B cell (primary cell): ENCODE measurements at regions not wholly inside any gene's neighbourhood (a gene's known extent, or its start where the extent isn't known, plus 50 kb on each side); places are given as distances from the start of the nearest gene placed in this dataset.

Experiments used
- ATAC-seq: fragments of 200-7000 bp; cut with Tn5 transposase; one replicate; pipeline ENCODE4 v1.10.0; 2021; ENCODE audit warnings: low read depth, mild to moderate bottlenecking, moderate number of reproducible peaks, moderate library complexity
- CTCF ChIA-PET: fragments of 350-600 bp; sonication (Branson Sonifier 250); formaldehyde crosslinking; loops from one replicate; lab custom pipeline; 2021; ENCODE audit warnings: antibody characterized with exemption, inconsistent platforms; lab: Charles Lee
- POLR2A ChIA-PET: fragments of 350-600 bp; sonication (Branson Sonifier 250); formaldehyde crosslinking; loops from one replicate; lab custom pipeline; 2021; ENCODE audit warnings: antibody characterized with exemption; lab: Charles Lee
- DNase-seq: peaks from one replicate; pipeline ENCODE4 v3.0.0; 2013
- H2AFZ ChIP-seq: 2 replicates; pipeline ENCODE4 v1.6.1; 2012; ENCODE audit warnings: mild to moderate bottlenecking, low read depth, low read length; ENCODE audit not compliant: insufficient read depth, poor library complexity, severe bottlenecking
- H3K27ac ChIP-seq, 2 donors: 1 replicate in 1 of 2; 2 replicates in 1 of 2; pipeline ENCODE4 v1.5.1; 2012 to 2013; ENCODE audit warnings: low read length in 2 of 2, mild to moderate bottlenecking in 2 of 2, moderate library complexity in 1 of 2
- H3K27me3 ChIP-seq, 4 experiments: fragments of 200-600 bp in 1 of 4; sonication (generic) in 1 of 4; replicated peaks in 1 of 4; 1 replicate in 2 of 4; 2 replicates in 2 of 4; pipeline versions ENCODE4 v1.6.1 to v1.7.0; 2013 to 2016; ENCODE audit warnings: low read length in 3 of 4, mild to moderate bottlenecking in 2 of 4, mixed read lengths in 1 of 4, moderate library complexity in 1 of 4; ENCODE audit not compliant: insufficient read depth in 4 of 4, control insufficient read depth in 3 of 4; ENCODE audit errors: control extremely low read depth in 1 of 4
- H3K36me3 ChIP-seq, 2 experiments: replicated peaks in 1 of 2; 1 replicate in 1 of 2; 2 replicates in 1 of 2; pipeline versions ENCODE4 v1.6.1 to v1.7.1; 2013; ENCODE audit warnings: low read length in 1 of 2; ENCODE audit not compliant: insufficient read depth in 2 of 2, control insufficient read depth in 1 of 2; ENCODE audit errors: control extremely low read depth in 1 of 2, extremely low read depth in 1 of 2
- H3K4me1 ChIP-seq, 2 donors: fragments of 200-600 bp in 1 of 2; sonication (generic) in 1 of 2; 1 replicate in 1 of 2; 2 replicates in 1 of 2; pipeline versions ENCODE4 v1.5.1 to v1.6.1; 2013 to 2017; ENCODE audit warnings: low read length in 2 of 2; ENCODE audit not compliant: control insufficient read depth in 2 of 2, insufficient read depth in 2 of 2
- H3K4me2 ChIP-seq: replicated peaks from 2 replicates; pipeline ENCODE3; 2012; ENCODE audit warnings: mild to moderate bottlenecking, low read depth, low read length; ENCODE audit not compliant: poor library complexity, severe bottlenecking
- H3K4me3 ChIP-seq, 5 experiments: fragments of 200-600 bp in 1 of 5; sonication (generic) in 1 of 5; 1 replicate in 3 of 5; 2 replicates in 2 of 5; pipeline versions ENCODE4 v1.5.1 to v1.7.0; 2011 to 2016; ENCODE audit warnings: low read length in 4 of 5, mild to moderate bottlenecking in 4 of 5, low read depth in 2 of 5, control low read depth in 1 of 5, moderate library complexity in 1 of 5; ENCODE audit not compliant: insufficient read depth in 1 of 5; ENCODE audit errors: control extremely low read depth in 1 of 5, extremely low read depth in 1 of 5
- H3K79me2 ChIP-seq: fragments of 200-600 bp; sonication (generic); one replicate; pipeline ENCODE4 v1.6.0; 2016; ENCODE audit warnings: low read length; ENCODE audit not compliant: control insufficient read depth, insufficient read depth
- H3K9ac ChIP-seq: fragments of 200-600 bp; sonication (generic); 2 replicates; pipeline ENCODE4 v1.6.1; 2017; ENCODE audit warnings: mild to moderate bottlenecking, low read length, moderate library complexity
- H3K9me3 ChIP-seq, 3 donors: one replicate each; pipeline versions ENCODE4 v1.6.1 to v1.7.1; 2013; ENCODE audit warnings: low read length in 2 of 3; ENCODE audit not compliant: control insufficient read depth in 2 of 3, insufficient read depth in 1 of 3; ENCODE audit errors: control extremely low read depth in 1 of 3
- H4K20me1 ChIP-seq: 2 replicates; pipeline ENCODE4 v1.6.0; 2012; ENCODE audit warnings: mild to moderate bottlenecking, low read length; ENCODE audit not compliant: insufficient read depth, control insufficient read depth, poor library complexity, severe bottlenecking
- H3K27ac Mint-ChIP-seq: one replicate; pipeline ENCODE4 v1.8.0; 2021; ENCODE audit warnings: mixed read lengths
- H3K27me3 Mint-ChIP-seq: one replicate; pipeline ENCODE4 v1.8.0; 2021; ENCODE audit warnings: mixed read lengths
- H3K4me1 Mint-ChIP-seq: one replicate; pipeline ENCODE4 v1.8.0; 2021; ENCODE audit warnings: mixed read lengths
- H3K4me3 Mint-ChIP-seq: one replicate; pipeline ENCODE4 v1.8.0; 2021; ENCODE audit warnings: mixed read lengths
- H3K9me3 Mint-ChIP-seq: one replicate; pipeline ENCODE4 v1.8.0; 2022; ENCODE audit warnings: mixed read lengths; ENCODE audit not compliant: insufficient read depth
- EZH2 ChIP-seq: IDR thresholded peaks from 2 replicates; pipeline ENCODE4 v1.6.1; 2012; ENCODE audit warnings: borderline replicate concordance, low read depth, mild to moderate bottlenecking, moderate library complexity, low read length; ENCODE audit not compliant: insufficient read depth, poor library complexity, severe bottlenecking
- WGBS: methylation state at CpG from one replicate; pipeline ENCODE4 v1.1.5; 2013; ENCODE audit warnings: missing lambda C conversion rate; ENCODE audit not compliant: insufficient coverage; 5-methylcytosine and 5-hydroxymethylcytosine counted together
- intact Hi-C: fragments of 100-400 bp; cut with micrococcal nuclease; formaldehyde crosslinking; loops from one replicate; pipeline ENCODE4 v1.10.0; 2022
- TF ChIP-seq, protein P1 (sequence below): fragments of 200-600 bp; IDR thresholded peaks from one replicate; pipeline ENCODE4 v1.8.0; 2022; ENCODE audit warnings: antibody characterized with exemption, mild to moderate bottlenecking

GRCh38 chr1:188476606-188477005 is 1647.9 kb downstream of the PLA2G4A start:
- Histone ChIP-seq H3K4me3 (no peak overlapping the region), H3K4me1 (no peaks in the 10 kb centered on the region), H2AFZ (no peak overlapping the region), H3K4me2 (no peak overlapping the region), H3K27me3 (no peaks in the 10 kb centered on the region), H3K9me3 (peaks cover 0 to 4% (median 0%) of the 10 kb centered on the region in 3 donors), H3K79me2 (no peaks in the 10 kb centered on the region), H3K27ac (no peak overlapping the region), H3K9ac (no peak overlapping the region), H4K20me1 (no peaks in the 10 kb centered on the region), H3K36me3 (no peaks in the 10 kb centered on the region)
- 100% methylated on average over 1 of the region's 1 CpG for WGBS
- TF ChIP-seq, protein P1, sequence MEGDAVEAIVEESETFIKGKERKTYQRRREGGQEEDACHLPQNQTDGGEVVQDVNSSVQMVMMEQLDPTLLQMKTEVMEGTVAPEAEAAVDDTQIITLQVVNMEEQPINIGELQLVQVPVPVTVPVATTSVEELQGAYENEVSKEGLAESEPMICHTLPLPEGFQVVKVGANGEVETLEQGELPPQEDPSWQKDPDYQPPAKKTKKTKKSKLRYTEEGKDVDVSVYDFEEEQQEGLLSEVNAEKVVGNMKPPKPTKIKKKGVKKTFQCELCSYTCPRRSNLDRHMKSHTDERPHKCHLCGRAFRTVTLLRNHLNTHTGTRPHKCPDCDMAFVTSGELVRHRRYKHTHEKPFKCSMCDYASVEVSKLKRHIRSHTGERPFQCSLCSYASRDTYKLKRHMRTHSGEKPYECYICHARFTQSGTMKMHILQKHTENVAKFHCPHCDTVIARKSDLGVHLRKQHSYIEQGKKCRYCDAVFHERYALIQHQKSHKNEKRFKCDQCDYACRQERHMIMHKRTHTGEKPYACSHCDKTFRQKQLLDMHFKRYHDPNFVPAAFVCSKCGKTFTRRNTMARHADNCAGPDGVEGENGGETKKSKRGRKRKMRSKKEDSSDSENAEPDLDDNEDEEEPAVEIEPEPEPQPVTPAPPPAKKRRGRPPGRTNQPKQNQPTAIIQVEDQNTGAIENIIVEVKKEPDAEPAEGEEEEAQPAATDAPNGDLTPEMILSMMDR: no peak
- no peak for TF ChIP-seq EZH2
- ChIA-PET CTCF (no interaction called here), POLR2A (no interaction called here)
- DNase-seq (no peak), ATAC-seq (no peak)
- Mint-ChIP-seq H3K9me3 (peaks cover 2% of the 10 kb centered on the region), H3K27me3 (no peaks in the 10 kb centered on the region), H3K27ac (no peak overlapping the region), H3K4me3 (no peak overlapping the region), H3K4me1 (no peaks in the 10 kb centered on the region)
- intact Hi-C loops: no loop called here

GRCh38 chr1:188489336-188490112 is 1660.8 kb downstream of the PLA2G4A start:
- POLR2A ChIA-PET: no interaction called here
- no CpG with 5 or more reads among the region's 5 CpGs for WGBS
- ATAC-seq: no peak

More at GRCh38 chr1:188489336-188490112, 1660.8 kb downstream of the PLA2G4A start:
- CTCF ChIA-PET: no interaction called here
- H2AFZ ChIP-seq: no peak overlapping the region
- no peak for DNase-seq
- H3K36me3 ChIP-seq: no peaks in the 10 kb centered on the region
- no peaks in the 10 kb centered on the region for H3K79me2 ChIP-seq
- peaks cover 4% of the 10 kb centered on the region for H3K9me3 Mint-ChIP-seq
- H3K9me3 ChIP-seq: no peaks in the 10 kb centered on the region
- H3K4me1 Mint-ChIP-seq: no peaks in the 10 kb centered on the region
- H3K27me3 Mint-ChIP-seq: no peaks in the 10 kb centered on the region
- no peak overlapping the region for H3K27ac Mint-ChIP-seq
- no peak overlapping the region for H3K9ac ChIP-seq
- H3K27ac ChIP-seq: no peak overlapping the region
- intact Hi-C loops: no loop called here
- no peaks in the 10 kb centered on the region for H3K4me1 ChIP-seq
- H4K20me1 ChIP-seq: no peaks in the 10 kb centered on the region
- no peak overlapping the region for H3K4me3 Mint-ChIP-seq
- H3K4me3 ChIP-seq: no peak overlapping the region
- no peaks in the 10 kb centered on the region for H3K27me3 ChIP-seq
- no peak overlapping the region for H3K4me2 ChIP-seq
- TF ChIP-seq, protein P1: no peak
- no peak for TF ChIP-seq EZH2
